Hepatocyte (in vitro differentiated cells): ENCODE measurements at regions not wholly inside any gene's neighbourhood (a gene's known extent, or its start where the extent isn't known, plus 50 kb on each side); places are given as distances from the start of the nearest gene placed in this dataset.

Source experiments
- DNase-seq: peaks from one replicate; pipeline ENCODE4 v3.0.0-alpha.2; 2016; ENCODE audit warnings: low spot score
- H2AFZ ChIP-seq: fragments of 200-600 bp; sonication (generic); 2 replicates; pipeline ENCODE4 v1.6.0; 2016; ENCODE audit warnings: antibody characterized with exemption, mild to moderate bottlenecking
- H3K27ac ChIP-seq: fragments of 200-600 bp; sonication (generic); 2 replicates; pipeline ENCODE4 v1.5.1; 2016; ENCODE audit warnings: mild to moderate bottlenecking
- H3K27me3 ChIP-seq: fragments of 200-600 bp; sonication (generic); 2 replicates; pipeline ENCODE4 v1.6.1; 2016
- H3K36me3 ChIP-seq: fragments of 200-600 bp; sonication (generic); replicated peaks from 2 replicates; pipeline ENCODE4 v1.5.1; 2016; ENCODE audit warnings: low read depth; ENCODE audit not compliant: insufficient read depth
- H3K4me1 ChIP-seq: fragments of 200-600 bp; sonication (generic); 2 replicates; pipeline ENCODE4 v1.5.1; 2016; ENCODE audit warnings: mild to moderate bottlenecking, moderate library complexity; ENCODE audit not compliant: insufficient read depth
- H3K4me2 ChIP-seq: fragments of 200-600 bp; sonication (generic); 2 replicates; pipeline ENCODE4 v1.6.0; 2016
- H3K4me3 ChIP-seq: fragments of 200-600 bp; sonication (generic); 2 replicates; pipeline ENCODE4 v1.5.1; 2016; ENCODE audit warnings: mild to moderate bottlenecking
- H3K79me2 ChIP-seq: fragments of 200-600 bp; sonication (generic); 2 replicates; pipeline ENCODE4 v1.6.0; 2017; ENCODE audit warnings: mild to moderate bottlenecking
- H3K9me2 ChIP-seq: fragments of 200-600 bp; sonication (generic); replicated peaks from 2 replicates; pipeline ENCODE4 v1.6.0; 2017; ENCODE audit warnings: mild to moderate bottlenecking; ENCODE audit not compliant: insufficient read depth
- H3K9me3 ChIP-seq: fragments of 200-600 bp; sonication (generic); 2 replicates; pipeline ENCODE4 v1.5.1; 2016; ENCODE audit warnings: low read depth, mild to moderate bottlenecking
- H4K20me1 ChIP-seq: fragments of 200-600 bp; sonication (generic); 2 replicates; pipeline ENCODE4 v1.6.0; 2016; ENCODE audit warnings: mild to moderate bottlenecking; ENCODE audit not compliant: insufficient read depth, poor library complexity, severe bottlenecking
- EZH2 ChIP-seq: fragments of 200-600 bp; sonication (generic); IDR thresholded peaks from 2 replicates; pipeline ENCODE4 v1.6.1; 2016; ENCODE audit warnings: antibody characterized with exemption, mild to moderate bottlenecking, borderline replicate concordance
- EZH2phosphoT487 ChIP-seq: fragments of 200-600 bp; sonication (generic); IDR thresholded peaks from one replicate; pipeline ENCODE4 v1.6.1; 2018; ENCODE audit warnings: antibody characterized with exemption, mild to moderate bottlenecking, low read depth, moderate library complexity; ENCODE audit not compliant: unreplicated experiment, severe bottlenecking
- WGBS: methylation state at CpG from one replicate; pipeline ENCODE4 v1.1.6; 2016; ENCODE audit warnings: low lambda C conversion rate; ENCODE audit errors: missing lambda C conversion rate; 5-methylcytosine and 5-hydroxymethylcytosine counted together
- TF ChIP-seq, protein P1 (sequence below): fragments of 200-600 bp; sonication (generic); IDR thresholded peaks from 2 replicates; pipeline ENCODE4 v1.5.1; 2016; ENCODE audit warnings: antibody characterized with exemption, mild to moderate bottlenecking; ENCODE audit not compliant: poor library complexity

DNA sequence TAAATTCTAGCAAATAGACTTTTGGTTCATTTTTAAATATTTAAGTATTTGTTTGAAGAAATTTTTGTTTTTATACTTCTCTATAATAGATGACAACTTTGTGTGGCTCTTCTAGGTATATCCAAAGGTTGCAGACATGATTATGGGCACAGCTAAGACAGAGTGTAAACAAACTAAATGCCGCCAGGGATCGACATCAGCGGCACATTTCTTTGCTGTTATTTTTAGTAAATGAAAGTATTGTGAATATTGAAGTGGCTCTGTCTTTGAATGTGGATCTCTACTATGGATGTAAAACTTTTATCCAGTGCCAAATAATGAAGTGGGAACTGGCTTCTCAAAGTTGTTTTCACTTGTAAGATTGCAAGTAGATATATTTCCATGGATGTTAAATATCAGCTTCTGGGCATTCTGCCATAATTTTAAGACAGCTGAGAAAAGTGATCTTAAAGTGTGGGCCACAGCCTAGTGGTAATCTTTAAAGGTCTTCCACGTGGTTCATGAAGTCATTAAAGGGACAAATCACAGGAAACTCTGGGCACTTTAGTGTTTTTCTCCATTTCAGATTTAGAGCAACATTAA lies 589.9 kb downstream of the ZNF608 start:
- Histone ChIP-seq H3K4me1 (no peaks in the 10 kb centered on the region), H3K4me2 (peak overlapping the region; percentile 53), H3K27ac (no peak overlapping the region), H3K27me3 (no peaks in the 10 kb centered on the region), H2AFZ (no peak overlapping the region), H3K9me3 (peaks cover 16% of the 10 kb centered on the region), H3K36me3 (no peaks in the 10 kb centered on the region), H3K9me2 (no peaks in the 10 kb centered on the region), H3K79me2 (no peaks in the 10 kb centered on the region), H3K4me3 (no peak overlapping the region), H4K20me1 (no peaks in the 10 kb centered on the region)
- no peak for TF ChIP-seq EZH2phosphoT487
- TF ChIP-seq, protein P1, sequence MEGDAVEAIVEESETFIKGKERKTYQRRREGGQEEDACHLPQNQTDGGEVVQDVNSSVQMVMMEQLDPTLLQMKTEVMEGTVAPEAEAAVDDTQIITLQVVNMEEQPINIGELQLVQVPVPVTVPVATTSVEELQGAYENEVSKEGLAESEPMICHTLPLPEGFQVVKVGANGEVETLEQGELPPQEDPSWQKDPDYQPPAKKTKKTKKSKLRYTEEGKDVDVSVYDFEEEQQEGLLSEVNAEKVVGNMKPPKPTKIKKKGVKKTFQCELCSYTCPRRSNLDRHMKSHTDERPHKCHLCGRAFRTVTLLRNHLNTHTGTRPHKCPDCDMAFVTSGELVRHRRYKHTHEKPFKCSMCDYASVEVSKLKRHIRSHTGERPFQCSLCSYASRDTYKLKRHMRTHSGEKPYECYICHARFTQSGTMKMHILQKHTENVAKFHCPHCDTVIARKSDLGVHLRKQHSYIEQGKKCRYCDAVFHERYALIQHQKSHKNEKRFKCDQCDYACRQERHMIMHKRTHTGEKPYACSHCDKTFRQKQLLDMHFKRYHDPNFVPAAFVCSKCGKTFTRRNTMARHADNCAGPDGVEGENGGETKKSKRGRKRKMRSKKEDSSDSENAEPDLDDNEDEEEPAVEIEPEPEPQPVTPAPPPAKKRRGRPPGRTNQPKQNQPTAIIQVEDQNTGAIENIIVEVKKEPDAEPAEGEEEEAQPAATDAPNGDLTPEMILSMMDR: no peak
- no peak for TF ChIP-seq EZH2
- no peak for DNase-seq
- WGBS: 69% methylated on average over 4 of the region's 4 CpGs

DNA sequence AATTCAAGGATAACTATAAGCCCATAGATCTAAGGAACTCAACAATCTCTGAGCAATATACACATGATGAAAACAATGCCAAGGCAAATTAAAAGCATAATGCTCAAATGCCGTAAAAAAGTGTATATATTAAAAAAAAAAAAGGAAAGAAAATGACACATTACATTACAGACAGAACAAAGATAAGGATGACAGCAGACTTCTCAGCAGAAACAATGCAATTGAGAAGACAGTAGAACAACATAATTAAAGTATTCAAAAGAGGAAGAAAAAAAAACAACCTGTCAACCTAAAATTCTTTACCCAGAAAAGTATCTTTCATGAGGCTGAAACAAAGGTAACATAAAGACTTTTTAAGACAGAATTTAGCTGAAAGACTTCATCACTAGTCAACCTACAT lies 591.7 kb downstream of the ZNF608 start:
- H3K36me3 ChIP-seq: no peaks in the 10 kb centered on the region
- H3K9me3 ChIP-seq: peaks cover 16% of the 10 kb centered on the region
- H3K79me2 ChIP-seq: no peaks in the 10 kb centered on the region
- DNase-seq: no peak
- no peak overlapping the region for H3K27ac ChIP-seq
- H3K4me2 ChIP-seq: no peak overlapping the region
- no peaks in the 10 kb centered on the region for H3K4me1 ChIP-seq
- H3K27me3 ChIP-seq: no peaks in the 10 kb centered on the region
- H3K4me3 ChIP-seq: no peak overlapping the region
- 57% methylated on average over 1 of the region's 1 CpG for WGBS
- H2AFZ ChIP-seq: no peak overlapping the region
- no peaks in the 10 kb centered on the region for H3K9me2 ChIP-seq
- H4K20me1 ChIP-seq: no peaks in the 10 kb centered on the region
- TF ChIP-seq, protein P1: no peak
- TF ChIP-seq EZH2: no peak
- no peak for TF ChIP-seq EZH2phosphoT487

DNA sequence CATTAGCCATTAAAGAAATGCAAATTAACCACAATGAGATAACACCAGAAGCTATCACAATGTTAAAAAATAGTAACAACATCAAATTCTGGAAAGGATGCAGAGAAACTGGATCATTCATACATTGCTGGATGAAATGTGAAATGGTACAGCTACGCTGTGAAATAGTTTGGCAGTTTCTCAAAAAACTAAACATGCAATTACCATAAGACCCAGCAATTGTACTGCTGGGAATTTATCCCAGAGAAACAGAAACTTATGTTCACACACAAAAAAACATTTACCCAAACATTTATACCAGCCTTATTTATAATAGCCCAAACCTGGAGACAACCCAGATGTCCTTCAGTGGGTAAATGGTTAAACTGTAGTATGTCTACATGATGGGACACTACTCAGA lies 592.9 kb downstream of the ZNF608 start:
- 93% methylated on average over 1 of the region's 1 CpG for WGBS
- peaks cover 16% of the 10 kb centered on the region for H3K9me3 ChIP-seq

More for the DNA sequence above, 592.9 kb downstream of the ZNF608 start:
- Histone ChIP-seq H3K4me3 (no peak overlapping the region), H3K9me2 (no peaks in the 10 kb centered on the region), H3K27ac (no peak overlapping the region), H3K27me3 (no peaks in the 10 kb centered on the region), H3K79me2 (no peaks in the 10 kb centered on the region), H4K20me1 (no peaks in the 10 kb centered on the region), H2AFZ (no peak overlapping the region), H3K4me1 (no peaks in the 10 kb centered on the region), H3K36me3 (no peaks in the 10 kb centered on the region), H3K4me2 (no peak overlapping the region)
- TF ChIP-seq, protein P1: no peak
- no peak for TF ChIP-seq EZH2phosphoT487
- no peak for TF ChIP-seq EZH2
- no peak for DNase-seq
